HG03432 (cell line): ENCODE measurements at regions not wholly inside any gene's neighbourhood (a gene's known extent, or its start where the extent isn't known, plus 50 kb on each side); places are given as distances from the start of the nearest gene placed in this dataset.

Experiments used
- ATAC-seq: cut with Tn5 transposase; IDR thresholded peaks from one replicate; pipeline ENCODE4 v1.9.1; 2021; ENCODE audit warnings: mild to moderate bottlenecking, moderate library complexity; ENCODE audit not compliant: unreplicated experiment

- no peak for ATAC-seq
Observed at GRCh38 chr2:45153121-45153520, 143.9 kb upstream of the SIX2 start.

- ATAC-seq = no peak
Observed at GRCh38 chr2:45152691-45153090, 143.4 kb upstream of the SIX2 start.

DNA sequence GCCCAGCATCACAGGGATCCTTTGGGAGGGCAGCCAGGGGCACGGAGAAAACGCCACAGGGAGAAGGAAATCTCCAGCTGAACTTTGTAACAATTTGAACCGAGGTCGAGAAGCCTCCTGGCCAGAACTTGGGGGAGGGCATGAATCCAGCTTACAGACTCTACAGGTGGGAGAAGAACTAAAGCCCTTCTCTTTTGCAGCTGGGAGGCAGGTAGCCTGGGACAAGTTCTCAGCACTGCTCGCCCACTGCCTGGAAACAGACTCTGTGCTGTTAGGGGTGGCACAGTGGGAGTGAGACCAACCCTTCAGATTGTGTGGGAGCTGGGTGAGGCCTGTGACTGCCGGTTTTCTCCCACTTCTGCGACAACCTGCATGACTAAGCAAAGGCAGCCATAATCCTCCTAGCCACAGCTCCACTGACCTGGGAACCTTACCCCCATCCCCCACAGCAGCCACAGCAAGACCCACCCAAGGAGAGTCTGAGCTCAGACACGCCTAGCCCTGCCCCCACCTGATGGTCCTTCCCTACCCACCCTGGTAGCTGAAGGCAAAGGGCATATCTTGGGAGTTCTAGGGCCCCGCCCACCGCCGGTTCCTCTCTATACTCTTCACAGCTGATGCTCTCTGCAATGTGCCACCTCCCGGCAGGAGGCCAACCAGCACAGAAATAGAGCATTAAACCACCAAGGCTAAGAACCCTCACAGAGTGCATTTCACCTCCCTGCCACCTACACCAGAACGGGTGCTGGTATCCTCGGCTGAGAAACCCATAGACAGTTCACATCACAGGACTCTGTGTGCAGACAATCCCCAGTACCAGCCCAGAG, 136.0 kb upstream of the SIX2 start:
- ATAC-seq = no peak

- no peak for ATAC-seq
Observed at GRCh38 chr2:45141883-45142866, 132.9 kb upstream of the SIX2 start.

- no peak for ATAC-seq
Observed at GRCh38 chr2:45140675-45141074, 131.4 kb upstream of the SIX2 start.

GRCh38 chr2:45138904-45139303, 129.7 kb upstream of the SIX2 start:
- ATAC-seq = no peak

GRCh38 chr2:45137966-45138695, 128.9 kb upstream of the SIX2 start:
- ATAC-seq = no peak

- no peak for ATAC-seq
Observed at GRCh38 chr2:45134726-45135125, 125.5 kb upstream of the SIX2 start.

GRCh38 chr2:45134014-45134413, 124.8 kb upstream of the SIX2 start:
- no peak for ATAC-seq

- peak; percentile 77 for ATAC-seq
Observed at GRCh38 chr2:45132551-45132950, 123.3 kb upstream of the SIX2 start.

GRCh38 chr2:45131587-45131986, 122.3 kb upstream of the SIX2 start:
- no peak for ATAC-seq

GRCh38 chr2:45130736-45131135, 121.5 kb upstream of the SIX2 start:
- ATAC-seq = no peak

DNA sequence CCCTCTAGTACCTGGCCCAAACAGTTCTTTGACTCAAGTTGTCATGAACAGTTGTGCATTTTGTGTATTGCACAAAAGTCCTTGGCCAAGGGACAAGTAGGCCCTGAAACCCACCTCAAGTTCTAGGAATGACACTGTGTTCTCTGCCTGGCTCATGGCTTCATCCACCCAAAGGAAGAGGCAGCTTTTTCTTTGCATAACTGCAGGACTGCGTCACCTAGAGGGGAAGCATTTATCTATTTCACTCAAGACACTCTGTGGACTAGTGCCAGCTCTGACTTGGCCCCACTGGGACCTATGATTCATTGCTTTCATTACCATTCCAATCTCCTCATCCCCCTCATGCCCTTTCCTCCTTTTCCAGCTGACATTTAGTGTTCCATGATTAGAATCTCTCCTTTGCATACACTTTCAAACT, 119.3 kb upstream of the SIX2 start:
- ATAC-seq = no peak

DNA sequence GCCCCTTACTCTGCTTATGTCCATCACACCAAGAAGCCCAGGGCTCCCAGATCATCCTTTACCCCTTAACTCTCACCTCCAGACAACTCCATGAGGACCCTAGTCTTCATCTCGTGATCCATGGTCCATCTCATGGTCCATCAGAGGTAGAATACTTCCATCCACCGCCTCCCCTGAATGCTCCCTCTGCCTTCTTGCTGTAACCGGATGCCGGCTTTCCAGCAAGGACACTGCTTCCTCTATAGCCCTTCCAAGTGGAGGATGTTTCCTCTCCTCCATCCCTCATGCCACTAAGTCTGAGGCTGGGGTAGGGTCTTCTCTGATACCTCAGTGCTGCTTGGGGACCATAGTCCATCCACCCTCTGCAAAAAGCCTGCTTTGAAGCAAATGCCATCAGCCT, 118.6 kb upstream of the SIX2 start:
- ATAC-seq = no peak

GRCh38 chr2:45127321-45127720, 118.1 kb upstream of the SIX2 start:
- no peak for ATAC-seq

GRCh38 chr2:45125232-45125631, 116.0 kb upstream of the SIX2 start:
- no peak for ATAC-seq

DNA sequence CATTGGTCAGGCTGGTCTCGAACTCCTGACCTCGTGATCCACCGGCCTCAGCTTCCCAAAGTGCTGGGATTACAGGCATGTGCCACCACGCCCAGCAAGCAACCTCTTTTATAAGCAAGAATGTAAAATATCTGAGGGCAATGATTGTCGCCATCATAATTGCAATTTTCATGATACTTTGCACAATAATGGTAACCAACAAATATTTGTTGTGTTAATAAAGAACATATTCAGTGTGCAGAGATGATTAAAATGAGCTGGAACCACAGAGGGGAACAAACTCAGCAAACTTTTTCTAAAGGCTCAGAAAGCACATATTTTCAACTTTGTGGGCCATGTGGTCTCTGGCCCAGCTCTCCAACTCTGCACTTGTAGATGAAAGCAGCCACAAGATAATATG, 115.2 kb upstream of the SIX2 start:
- no peak for ATAC-seq

DNA sequence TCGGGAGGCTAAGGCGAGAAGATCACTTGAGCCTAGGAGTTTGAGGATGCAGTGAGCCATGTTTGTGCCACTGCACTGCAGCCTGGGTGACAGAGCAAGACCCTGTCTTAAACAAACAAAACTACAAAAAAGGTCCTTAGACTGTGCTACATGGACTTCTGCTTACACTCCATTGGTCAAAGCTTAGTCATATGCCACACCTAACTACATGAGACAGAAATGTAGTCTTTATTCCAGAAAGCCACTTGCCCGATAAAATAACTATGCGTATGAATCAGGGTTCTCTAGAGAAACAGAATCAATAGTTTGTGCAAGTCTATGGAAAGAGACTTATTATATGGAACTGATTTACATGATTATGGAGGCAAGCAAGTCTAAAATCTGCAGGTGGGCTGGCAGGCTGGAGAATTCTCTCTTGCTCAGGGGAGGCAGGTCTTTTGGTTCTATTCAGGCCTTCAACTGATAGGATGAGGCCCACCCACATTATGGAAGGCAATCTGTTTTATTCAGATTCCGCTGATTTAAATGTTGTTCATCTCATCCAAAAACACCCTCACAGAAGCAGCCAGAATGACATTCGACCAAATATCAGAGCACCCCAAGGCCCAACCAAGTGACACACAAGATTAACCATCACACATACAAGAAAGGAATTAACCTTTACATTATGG, 114.4 kb upstream of the SIX2 start:
- ATAC-seq = no peak

DNA sequence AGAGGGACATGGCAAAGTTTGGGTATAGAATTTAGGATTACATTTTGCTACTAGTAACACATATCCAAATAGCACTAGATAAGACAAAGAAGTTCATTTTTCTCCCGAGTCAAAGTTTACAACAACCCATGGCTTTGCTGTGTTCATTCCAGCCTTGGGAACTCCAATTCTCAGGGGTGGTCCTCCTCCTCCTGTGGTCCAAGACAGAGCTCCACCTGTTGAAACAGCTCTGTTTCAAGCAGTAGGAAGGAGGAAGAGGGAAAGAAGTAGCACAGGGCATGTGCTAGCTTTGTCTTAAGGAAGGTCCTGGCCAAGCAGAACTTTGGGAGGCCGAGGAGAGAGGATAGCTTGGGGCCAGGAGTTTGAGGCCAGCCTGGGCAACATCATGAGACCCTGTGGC, 113.8 kb upstream of the SIX2 start:
- ATAC-seq = no peak

- no peak for ATAC-seq
Observed at GRCh38 chr2:45121236-45121927, 112.1 kb upstream of the SIX2 start.
